IMR-90 (cell line): ENCODE measurements at regions not wholly inside any gene's neighbourhood (a gene's known extent, or its start where the extent isn't known, plus 50 kb on each side); places are given as distances from the start of the nearest gene placed in this dataset.

Experiments used
- ATAC-seq: fragments of 200-7000 bp; cut with Tn5 transposase; 2 replicates; pipeline ENCODE4 v1.9.1; 2020; ENCODE audit warnings: low read depth, mild to moderate bottlenecking, moderate library complexity
- BruUV-seq: library from RNA; stranded (reverse); fragments of 400-500 nt; replicated peaks from 2 replicates; lab custom pipeline; 2021; lab: Mats Ljungman, UMichigan
- CTCF ChIA-PET: fragments of 300-600 bp; formaldehyde crosslinking; extraction: SDS; loops from one replicate; lab custom pipeline; 2021; ENCODE audit warnings: antibody characterized with exemption; lab: Yijun Ruan, JAX
- POLR2A ChIA-PET: fragments of 300-600 bp; sonication (Branson Sonifier 250); formaldehyde crosslinking; loops from one replicate; lab custom pipeline; 2022; ENCODE audit warnings: antibody characterized with exemption; ENCODE audit not compliant: unreplicated experiment; lab: Charles Lee
- DNase-seq: peaks from one replicate; pipeline ENCODE4 v3.0.0; 2013
- H2AFZ ChIP-seq: replicated peaks from 2 replicates; pipeline ENCODE3; 2013; ENCODE audit warnings: low read length, mild to moderate bottlenecking; ENCODE audit not compliant: poor library complexity
- H2AK5ac ChIP-seq: 2 replicates; pipeline ENCODE4 v1.6.1; 2013; ENCODE audit warnings: low read depth, low read length, inconsistent platforms
- H2AK9ac ChIP-seq: replicated peaks from 2 replicates; pipeline ENCODE3; 2013; ENCODE audit warnings: mild to moderate bottlenecking, low read depth, low read length, moderate library complexity; ENCODE audit not compliant: poor library complexity
- H2BK120ac ChIP-seq: 2 replicates; pipeline ENCODE4 v1.6.1; 2013; ENCODE audit warnings: low read depth, low read length, inconsistent platforms
- H2BK15ac ChIP-seq: 3 replicates; pipeline ENCODE4 v1.6.1; 2013; ENCODE audit warnings: low read depth, low read length, inconsistent platforms
- H2BK20ac ChIP-seq: 2 replicates; pipeline ENCODE4 v1.6.1; 2013; ENCODE audit warnings: low read depth, mild to moderate bottlenecking, inconsistent platforms, low read length, moderate library complexity
- H2BK5ac ChIP-seq: 2 replicates; pipeline ENCODE4 v1.6.1; 2013; ENCODE audit warnings: mild to moderate bottlenecking, low read depth, low read length, inconsistent platforms; ENCODE audit not compliant: poor library complexity, severe bottlenecking
- H3K14ac ChIP-seq: replicated peaks from 2 replicates; pipeline ENCODE4 v1.6.1; 2013; ENCODE audit warnings: low read depth, low read length, inconsistent platforms
- H3K18ac ChIP-seq: 2 replicates; pipeline ENCODE4 v1.6.1; 2013; ENCODE audit warnings: low read depth, low read length, control low read depth
- H3K23ac ChIP-seq: 2 replicates; pipeline ENCODE4 v1.6.1; 2013; ENCODE audit warnings: low read depth, low read length, inconsistent platforms
- H3K27ac ChIP-seq: 2 replicates; pipeline ENCODE4 v1.5.1; 2013; ENCODE audit warnings: mild to moderate bottlenecking, control low read depth, low read length; ENCODE audit not compliant: insufficient read depth
- H3K27me3 ChIP-seq: 2 replicates; pipeline ENCODE4 v1.6.1; 2013; ENCODE audit warnings: low read length; ENCODE audit not compliant: control insufficient read depth, insufficient read depth
- H3K36me3 ChIP-seq: 2 replicates; pipeline ENCODE4 v1.6.1; 2013; ENCODE audit warnings: low read length, mixed read lengths; ENCODE audit not compliant: control insufficient read depth, insufficient read depth
- H3K4ac ChIP-seq: 2 replicates; pipeline ENCODE4 v1.6.1; 2013; ENCODE audit warnings: low read depth, low read length, inconsistent platforms
- H3K4me1 ChIP-seq: 2 replicates; pipeline ENCODE4 v1.6.1; 2013; ENCODE audit warnings: low read length, mixed read lengths; ENCODE audit not compliant: control insufficient read depth, insufficient read depth
- H3K4me2 ChIP-seq: 2 replicates; pipeline ENCODE4 v1.6.1; 2013; ENCODE audit warnings: low read depth, mild to moderate bottlenecking, control low read depth, low read length, moderate library complexity
- H3K4me3 ChIP-seq: 2 replicates; pipeline ENCODE4 v1.5.1; 2013; ENCODE audit warnings: low read depth, mild to moderate bottlenecking, control low read depth, low read length, moderate library complexity; ENCODE audit not compliant: insufficient read depth
- H3K56ac ChIP-seq: 2 replicates; pipeline ENCODE4 v1.6.1; 2013; ENCODE audit warnings: low read length, inconsistent platforms; ENCODE audit not compliant: insufficient read depth; ENCODE audit errors: extremely low read depth
- H3K79me1 ChIP-seq, 2 experiments: 2 replicates each; pipeline ENCODE4 v1.6.1; 2013; ENCODE audit warnings: low read length in 2 of 2, inconsistent platforms in 1 of 2, low read depth in 1 of 2
- H3K9ac ChIP-seq: 2 replicates; pipeline ENCODE4 v1.6.1; 2013; ENCODE audit warnings: low read depth, low read length, control low read depth
- H3K9me1 ChIP-seq: 2 replicates; pipeline ENCODE4 v1.6.1; 2013; ENCODE audit warnings: low read length, inconsistent platforms; ENCODE audit not compliant: insufficient read depth
- H3K9me3 ChIP-seq: 2 replicates; pipeline ENCODE4 v1.6.1; 2013; ENCODE audit warnings: low read length; ENCODE audit not compliant: control insufficient read depth, insufficient read depth
- H4K20me1 ChIP-seq: 2 replicates; pipeline ENCODE4 v1.6.1; 2013; ENCODE audit warnings: low read length, inconsistent platforms; ENCODE audit not compliant: insufficient read depth
- H4K5ac ChIP-seq: 2 replicates; pipeline ENCODE4 v1.6.1; 2013; ENCODE audit warnings: mild to moderate bottlenecking, low read depth, low read length, control low read depth
- H4K8ac ChIP-seq, 2 experiments: 2 replicates each; pipeline ENCODE4 v1.6.1; 2013; ENCODE audit warnings: low read depth in 2 of 2, low read length in 2 of 2, control low read depth in 1 of 2, inconsistent platforms in 1 of 2
- H4K91ac ChIP-seq: 2 replicates; pipeline ENCODE4 v1.6.1; 2013; ENCODE audit warnings: low read depth, low read length, inconsistent platforms; ENCODE audit not compliant: insufficient read depth
- CHD1 ChIP-seq: IDR thresholded peaks from 2 replicates; pipeline ENCODE4 v1.6.1; 2012; ENCODE audit warnings: low read depth, low read length, improper control_type of control experiment
- RAD21 ChIP-seq: IDR thresholded peaks from 2 replicates; pipeline ENCODE4 v1.6.1; 2012; ENCODE audit warnings: low read length, improper control_type of control experiment
- WGBS, 2 experiments: methylation state at CpG; one replicate each; pipeline versions ENCODE4 v1.1.5 to v1.1.7; 2013; ENCODE audit warnings: missing lambda C conversion rate in 2 of 2; ENCODE audit not compliant: insufficient read length in 1 of 2; ENCODE audit errors: extremely low coverage in 2 of 2; 5-methylcytosine and 5-hydroxymethylcytosine counted together
- dilution Hi-C: fragments of 300-500 bp; cut with HindIII; formaldehyde crosslinking; loops from one replicate; pipeline ENCODE4 v1.14.3; 2018; ENCODE audit warnings: low sequenced_read_pairs; ENCODE audit not compliant: unreplicated experiment
- in situ Hi-C: fragments of 300-500 bp; cut with MboI; formaldehyde crosslinking; loops from 3 replicates; pipeline ENCODE4 v1.14.3; 2019; ENCODE audit warnings: low sequenced_read_pairs, inconsistent platforms, mixed read lengths
- intact Hi-C: fragments of 100-400 bp; cut with micrococcal nuclease; formaldehyde crosslinking; loops from 2 replicates; pipeline ENCODE4 v1.10.0; 2022

DNA sequence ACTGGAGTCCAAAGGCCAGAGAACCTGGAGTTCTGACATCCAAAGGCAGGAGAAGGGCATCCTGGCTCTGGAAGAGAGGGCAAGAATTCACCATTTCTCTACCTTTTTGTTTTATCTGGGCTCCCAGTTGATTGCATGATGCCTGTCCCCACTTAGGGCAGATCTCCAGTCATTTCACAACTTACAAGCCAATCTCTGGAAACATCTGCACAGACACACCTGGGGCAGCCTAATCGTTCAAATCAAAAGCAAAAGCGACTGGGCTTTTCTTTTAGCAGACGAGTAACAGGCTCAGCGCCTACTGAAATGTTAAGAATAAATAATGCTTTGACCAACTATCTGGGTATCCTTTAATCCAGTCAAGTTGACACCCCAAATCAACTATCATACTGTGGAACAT, 136.0 kb upstream of the NPY2R start:
- ATAC-seq (no peak), DNase-seq (no peak)
- H3K4ac ChIP-seq, result no peak overlapping the region
- no peak overlapping the region for H4K91ac ChIP-seq
- no peak overlapping the region for H3K56ac ChIP-seq
- no peak overlapping the region for H2BK5ac ChIP-seq
- H3K27ac ChIP-seq, result no peak overlapping the region
- H3K9me1 ChIP-seq, result no peaks in the 10 kb centered on the region
- H3K9ac ChIP-seq, result no peak overlapping the region
- no peak overlapping the region for H3K4me2 ChIP-seq
- no peak overlapping the region for H2AFZ ChIP-seq
- H2BK20ac ChIP-seq, result no peak overlapping the region
- H2AK9ac ChIP-seq, result no peak overlapping the region
- H3K4me1 ChIP-seq, result no peaks in the 10 kb centered on the region
- in situ Hi-C loops (no loop called here), intact Hi-C loops (no loop called here), dilution Hi-C loops (no loop called here)
- H3K14ac ChIP-seq, result no peak overlapping the region
- no peaks in the 10 kb centered on the region for H3K79me1 ChIP-seq
- no peak overlapping the region for H3K18ac ChIP-seq
- TF ChIP-seq RAD21, result no peak
- no peak for TF ChIP-seq CHD1
- ChIA-PET POLR2A (no interaction called here), CTCF (no interaction called here)
- BruUV-seq, result no TSS peak
- no peak overlapping the region for H4K8ac ChIP-seq
- no peaks in the 10 kb centered on the region for H3K27me3 ChIP-seq
- no peak overlapping the region for H3K23ac ChIP-seq
- no peak overlapping the region for H2BK15ac ChIP-seq
- H4K20me1 ChIP-seq, result no peaks in the 10 kb centered on the region
- H3K4me3 ChIP-seq, result no peak overlapping the region
- no peak overlapping the region for H2AK5ac ChIP-seq
- H4K5ac ChIP-seq, result no peak overlapping the region
- H3K9me3 ChIP-seq, result no peaks in the 10 kb centered on the region
- no CpG with 5 or more reads among the region's 4 CpGs for WGBS, 2 experiments
- H2BK120ac ChIP-seq, result no peak overlapping the region
- H3K36me3 ChIP-seq, result no peaks in the 10 kb centered on the region
